Fibroblast of skin of back (primary cell): ENCODE measurements at regions not wholly inside any gene's neighbourhood (a gene's known extent, or its start where the extent isn't known, plus 50 kb on each side); places are given as distances from the start of the nearest gene placed in this dataset.

ENCODE experiments used
- DNase-seq: peaks from one replicate; pipeline ENCODE4 v3.0.0-alpha.2; 2013

DNA sequence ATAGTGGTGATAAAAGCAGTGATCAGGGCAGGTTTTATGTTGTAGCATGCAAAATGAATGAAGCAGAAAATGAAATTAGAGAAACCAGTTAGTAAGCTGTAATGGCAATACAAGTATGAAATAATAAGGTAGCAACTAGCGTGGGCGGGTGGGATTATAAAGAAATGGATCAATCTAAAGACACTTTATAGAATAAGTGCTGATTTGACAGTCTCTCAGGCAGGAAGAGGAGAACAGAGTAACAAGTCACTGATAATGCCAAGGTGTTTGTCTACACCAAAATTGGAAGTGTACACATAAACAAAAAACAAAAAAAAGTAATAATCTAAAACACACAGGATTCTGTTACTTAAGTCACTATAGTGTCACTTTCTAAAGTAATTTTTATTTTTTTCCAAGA is 51.0 kb upstream of the PCBP1 start:
- no peak for DNase-seq

DNA sequence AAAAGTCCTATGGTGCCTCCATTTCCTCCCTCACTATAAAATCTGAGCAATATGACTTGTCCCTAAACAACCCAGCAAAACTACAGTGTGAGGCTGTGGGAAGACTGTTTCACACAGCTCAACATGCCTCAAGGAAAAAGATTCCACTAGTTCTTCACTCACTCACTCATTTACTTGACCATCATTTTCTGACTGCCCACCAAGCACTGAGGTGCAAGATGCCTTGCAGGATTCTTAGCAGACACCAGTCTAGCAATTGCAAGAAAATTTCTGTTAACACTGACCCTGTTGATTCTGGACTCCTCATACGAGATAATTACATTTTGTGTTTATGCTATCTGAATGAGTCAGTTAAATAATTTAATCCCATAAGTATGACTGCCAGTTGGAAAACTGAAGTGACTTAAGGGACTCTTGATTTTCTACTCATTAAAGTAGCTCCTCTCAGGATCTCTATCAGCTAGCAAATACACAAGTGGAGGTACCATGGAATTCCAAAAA is 51.9 kb upstream of the PCBP1 start:
- peak; percentile 22 for DNase-seq

DNA sequence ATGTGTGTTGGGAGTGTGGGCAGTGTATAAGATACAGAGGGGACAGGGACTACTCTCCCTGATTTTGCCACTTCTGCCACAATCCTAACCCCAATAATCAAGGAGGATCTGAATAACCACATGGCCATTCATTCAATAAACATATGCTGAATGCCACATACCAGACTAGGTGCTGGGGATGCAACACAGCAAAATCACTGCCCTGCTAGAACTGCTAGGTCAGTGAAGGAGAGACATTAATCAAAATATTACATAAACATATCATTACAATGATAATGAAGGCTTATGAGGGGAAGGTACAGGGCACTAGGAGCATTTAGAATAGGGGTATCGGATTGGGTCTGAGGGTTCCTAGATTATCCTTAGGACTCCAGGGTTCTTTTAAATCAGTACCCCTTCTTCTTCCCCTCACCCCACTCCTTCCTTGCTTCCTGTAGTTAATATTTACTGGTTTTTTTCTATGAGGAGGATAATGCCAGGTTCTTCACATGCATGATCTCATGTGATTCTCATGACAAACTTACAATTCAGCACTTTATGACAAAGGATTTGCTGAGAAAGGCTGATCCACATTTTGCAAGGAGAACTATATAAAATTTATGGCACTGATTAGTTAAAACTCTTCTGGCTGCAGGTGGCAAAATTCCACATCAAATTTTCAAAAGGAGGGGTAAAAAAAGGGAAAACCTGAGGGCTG is 56.4 kb upstream of the PCBP1 start:
- DNase-seq: no peak

DNA sequence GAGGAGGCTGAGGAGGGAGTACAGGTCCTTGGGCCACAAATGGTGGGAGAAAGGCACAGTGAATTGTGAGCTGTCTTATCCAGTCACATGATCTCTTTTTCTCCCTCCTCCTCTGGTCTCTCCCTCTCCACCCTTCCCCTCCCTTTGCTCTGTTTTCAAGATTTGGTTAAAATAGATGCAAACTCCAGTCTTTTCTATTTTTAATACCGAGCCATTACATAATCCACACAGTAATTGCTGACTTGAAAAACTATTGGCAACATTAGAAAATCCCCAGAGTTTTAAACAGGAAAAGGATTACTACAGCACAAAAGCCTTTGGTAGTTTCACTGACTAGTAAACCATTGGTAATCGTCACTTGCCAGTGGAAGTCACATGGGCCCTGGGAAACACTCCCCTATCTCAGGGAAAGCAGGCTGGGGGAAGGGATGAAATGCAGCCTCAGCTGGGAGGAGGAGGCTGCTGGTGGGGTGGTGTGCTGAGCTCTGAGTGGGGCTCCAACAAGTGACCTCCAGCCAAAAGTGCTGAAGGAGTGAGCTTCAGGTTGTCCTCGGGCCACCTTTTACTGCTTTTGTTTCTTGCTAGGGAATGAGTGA is 57.4 kb upstream of the PCBP1 start:
- peak; percentile 53 for DNase-seq

DNA sequence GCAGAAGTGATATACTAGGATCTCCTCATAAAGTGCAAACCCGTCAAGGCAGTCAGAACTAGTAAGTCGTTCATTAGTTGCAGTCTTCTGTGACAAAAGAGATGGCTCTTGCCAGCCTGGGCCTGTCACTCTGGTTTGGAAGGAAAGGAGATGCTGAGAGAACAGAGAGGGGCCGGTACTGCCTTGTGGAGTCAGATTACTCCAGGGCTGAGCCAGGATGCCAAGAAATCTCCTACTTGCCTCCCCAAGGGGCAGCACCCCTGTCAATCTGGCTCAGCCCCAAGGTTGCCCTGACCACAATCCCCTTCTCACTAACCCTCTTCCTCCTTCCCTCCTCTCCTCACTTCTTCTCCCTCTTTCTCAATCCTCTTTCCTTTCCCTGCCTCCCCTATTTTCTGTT is 62.9 kb upstream of the ASPRV1 start:
- no peak for DNase-seq

DNA sequence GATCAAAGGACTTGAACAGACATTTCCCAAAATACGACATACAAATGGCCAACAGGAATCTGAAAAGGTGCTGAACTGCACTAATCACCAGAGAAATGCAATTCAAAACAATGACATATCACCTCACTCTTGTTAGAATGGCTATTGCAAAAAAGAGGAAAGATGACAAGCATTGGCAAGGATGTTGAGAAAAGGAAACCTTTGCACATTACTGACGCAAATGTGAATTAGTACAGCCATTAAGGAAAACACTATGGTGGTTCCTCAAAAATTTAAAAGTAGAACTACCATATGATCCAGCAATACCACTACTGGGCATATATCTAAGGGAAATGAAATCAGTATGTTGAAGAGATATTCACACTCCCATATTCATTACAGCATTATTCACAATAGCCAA is 57.7 kb upstream of the ASPRV1 start:
- no peak for DNase-seq

DNA sequence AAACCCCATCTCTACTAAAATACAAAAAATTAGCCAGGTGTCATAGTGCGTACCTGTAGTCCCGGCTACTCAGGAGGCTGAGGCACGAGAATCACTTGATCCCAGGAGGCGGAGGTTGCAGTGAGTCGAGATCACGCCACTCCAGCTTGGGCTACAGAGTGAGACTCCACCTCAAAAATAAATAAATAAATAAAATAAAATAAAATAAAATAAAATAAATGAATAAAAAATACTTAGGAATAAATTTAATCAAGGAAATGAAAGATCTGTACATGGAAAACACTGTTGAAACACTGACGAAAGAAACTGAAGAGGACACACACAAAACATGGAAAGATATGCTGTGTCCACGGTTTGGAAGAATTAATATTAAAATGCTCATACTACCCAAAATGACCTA is 56.5 kb upstream of the ASPRV1 start:
- no peak for DNase-seq

DNA sequence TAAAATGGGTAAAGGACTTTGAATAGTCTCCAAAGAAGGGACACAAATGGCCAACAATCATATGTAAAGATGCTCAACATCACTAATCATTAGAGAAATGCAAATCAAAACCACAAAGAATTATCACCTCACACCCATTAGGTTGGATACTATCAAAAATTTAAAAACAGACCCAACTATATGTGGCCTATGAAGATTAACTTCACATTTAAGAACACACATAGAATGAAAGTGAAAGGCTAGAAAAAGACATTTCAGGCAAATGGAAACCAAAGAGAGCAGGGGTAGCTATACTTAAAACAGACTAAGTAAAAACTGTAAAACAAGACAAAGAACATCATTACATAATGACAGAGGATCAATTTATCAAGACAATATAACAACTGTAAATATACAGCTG is 53.5 kb upstream of the ASPRV1 start:
- DNase-seq: no peak

DNA sequence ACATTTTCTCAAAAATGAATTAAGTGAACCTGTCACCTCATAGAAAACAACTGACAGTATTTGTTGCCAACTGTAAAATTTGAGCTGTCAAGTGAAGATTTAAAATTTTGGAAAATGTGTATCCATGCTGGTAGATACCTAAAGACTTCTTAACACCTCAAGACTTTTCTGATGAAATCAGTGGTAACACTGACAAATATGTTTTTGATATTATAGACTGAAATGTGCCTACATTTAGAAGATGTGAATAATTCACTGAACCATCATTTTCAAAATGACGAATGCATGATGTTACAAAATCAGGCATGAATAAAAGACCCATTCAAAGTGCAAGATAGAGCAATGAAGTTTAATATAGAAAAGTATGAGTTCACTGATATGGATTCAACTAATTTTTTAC is 51.5 kb upstream of the ASPRV1 start:
- DNase-seq: no peak

DNA sequence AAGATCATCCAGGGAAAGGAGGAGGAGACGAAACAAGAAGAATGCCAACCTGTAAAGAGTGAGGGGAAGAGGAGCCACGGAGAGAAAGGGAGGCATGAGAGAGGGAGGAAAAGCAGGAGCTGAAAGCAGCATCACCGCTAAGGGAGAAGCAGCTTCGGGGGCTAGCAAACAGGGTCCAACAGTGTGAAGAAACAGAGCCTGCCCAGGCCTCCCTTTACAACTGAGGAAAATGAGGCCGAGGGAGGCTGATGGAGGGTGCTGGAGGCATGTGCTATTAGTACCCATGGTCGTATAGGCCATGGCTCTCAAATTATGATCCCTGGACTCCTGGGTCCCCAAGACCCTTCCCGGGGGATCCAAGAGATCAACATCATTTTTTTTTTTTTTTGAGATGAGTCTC is 50.4 kb upstream of the ASPRV1 start:
- DNase-seq: no peak

DNA sequence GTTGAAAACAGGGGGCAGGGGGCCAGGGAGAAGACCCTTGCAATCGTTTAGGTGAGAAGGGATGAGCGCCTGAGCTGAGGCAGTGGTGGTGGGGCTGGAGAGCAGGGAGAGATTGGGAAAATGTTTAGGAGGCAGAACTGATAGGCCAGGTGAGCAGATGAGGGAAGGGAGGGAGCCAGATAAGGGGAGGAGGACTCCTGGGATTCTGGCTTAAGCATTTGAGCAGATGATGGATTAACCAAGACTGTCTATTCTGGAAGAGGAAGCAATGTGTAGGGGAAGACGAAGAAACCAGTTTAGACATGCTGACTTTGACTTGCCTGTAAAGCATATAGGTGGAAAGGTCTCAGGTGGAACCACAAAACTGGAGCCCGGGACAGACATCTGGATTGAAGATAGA is 49.9 kb upstream of the ASPRV1 start:
- no peak for DNase-seq
